ENCODE measurements at regions not wholly inside any gene's neighbourhood (a gene's known extent, or its start where the extent isn't known, plus 50 kb on each side); places are given as distances from the start of the nearest gene placed in this dataset.

- Histone ChIP-seq H3K27me3 (ENCODE audit: insufficient read depth, low read depth, severe bottlenecking) (no peaks in the 10 kb centered on the region), H3K4me3 (ENCODE audit: low read depth, low read length) (no peak overlapping the region), H3K27ac (no peak overlapping the region), H3K36me3 (no peaks in the 10 kb centered on the region), H3K9me3 (ENCODE audit: severe bottlenecking) (no peaks in the 10 kb centered on the region)
- DNase-seq, result no peak
- no peak for TF ChIP-seq CTCF (IDR thresholded peaks at IDR 0.05; ENCODE audit: low read depth, low read length)
Observed at GRCh38 chr13:47503475-47503874, 497.6 kb downstream of the SUCLA2 start.

GRCh38 chr13:47502166-47502565 is 498.9 kb downstream of the SUCLA2 start:
- TF ChIP-seq CTCF (IDR thresholded peaks at IDR 0.05; ENCODE audit: low read depth, low read length), result no peak
- Histone ChIP-seq H3K27ac (no peak overlapping the region), H3K36me3 (no peaks in the 10 kb centered on the region), H3K9me3 (ENCODE audit: severe bottlenecking) (no peaks in the 10 kb centered on the region), H3K27me3 (ENCODE audit: insufficient read depth, low read depth, severe bottlenecking) (no peaks in the 10 kb centered on the region), H3K4me3 (ENCODE audit: low read depth, low read length) (no peak overlapping the region)
- DNase-seq, result no peak

- no peaks in the 10 kb centered on the region for H3K36me3 ChIP-seq
- H3K27me3 ChIP-seq (ENCODE audit: insufficient read depth, low read depth, severe bottlenecking), result no peaks in the 10 kb centered on the region
- no peak overlapping the region for H3K27ac ChIP-seq
- TF ChIP-seq CTCF (IDR thresholded peaks at IDR 0.05; ENCODE audit: low read depth, low read length), result no peak
- H3K4me3 ChIP-seq (ENCODE audit: low read depth, low read length), result no peak overlapping the region
- DNase-seq, result no peak
- H3K9me3 ChIP-seq (ENCODE audit: severe bottlenecking), result no peaks in the 10 kb centered on the region
Observed at GRCh38 chr13:47499358-47500150, 501.5 kb downstream of the SUCLA2 start.

GRCh38 chr13:47484548-47484947 is 516.5 kb downstream of the SUCLA2 start:
- TF ChIP-seq CTCF (IDR thresholded peaks at IDR 0.05; ENCODE audit: low read depth, low read length), result no peak
- H3K27me3 ChIP-seq (ENCODE audit: insufficient read depth, low read depth, severe bottlenecking), result no peaks in the 10 kb centered on the region
- H3K36me3 ChIP-seq, result no peaks in the 10 kb centered on the region
- H3K4me3 ChIP-seq (ENCODE audit: low read depth, low read length), result no peak overlapping the region
- H3K27ac ChIP-seq, result no peak overlapping the region
- DNase-seq, result no peak
- no peaks in the 10 kb centered on the region for H3K9me3 ChIP-seq (ENCODE audit: severe bottlenecking)

- no peaks in the 10 kb centered on the region for H3K9me3 ChIP-seq (ENCODE audit: severe bottlenecking)
- H3K36me3 ChIP-seq, result no peaks in the 10 kb centered on the region
Observed at GRCh38 chr13:47481536-47481935, 519.5 kb downstream of the SUCLA2 start.

More at GRCh38 chr13:47481536-47481935, 519.5 kb downstream of the SUCLA2 start:
- Histone ChIP-seq H3K27me3 (ENCODE audit: insufficient read depth, low read depth, severe bottlenecking) (no peaks in the 10 kb centered on the region), H3K27ac (no peak overlapping the region), H3K4me3 (ENCODE audit: low read depth, low read length) (no peak overlapping the region)
- no peak for DNase-seq
- TF ChIP-seq CTCF (IDR thresholded peaks at IDR 0.05; ENCODE audit: low read depth, low read length), result no peak

Measured in WERI-Rb-1 (cell line).